Kidney tubule cell (primary cell): ENCODE measurements at regions not wholly inside any gene's neighbourhood (a gene's known extent, or its start where the extent isn't known, plus 50 kb on each side); places are given as distances from the start of the nearest gene placed in this dataset.
"Not testable (repeated sequence)": the region's sequence is repeated elsewhere in the genome, so short reads cannot be mapped to it uniquely, and the experiment has no call there.

Source experiments
- DNase-seq: peaks from one replicate; pipeline ENCODE4 v3.0.0-alpha.2; 2018; ENCODE audit warnings: low spot score

- DNase-seq, result no peak
These were observed 853.4 kb downstream of the KCNT2 start for GRCh38 chr1:195754874-195755273.

GRCh38 chr1:195754303-195754702 lies 853.9 kb downstream of the KCNT2 start:
- DNase-seq, result no peak

- no peak for DNase-seq
These were observed 859.3 kb downstream of the KCNT2 start for GRCh38 chr1:195748969-195749368.

DNA sequence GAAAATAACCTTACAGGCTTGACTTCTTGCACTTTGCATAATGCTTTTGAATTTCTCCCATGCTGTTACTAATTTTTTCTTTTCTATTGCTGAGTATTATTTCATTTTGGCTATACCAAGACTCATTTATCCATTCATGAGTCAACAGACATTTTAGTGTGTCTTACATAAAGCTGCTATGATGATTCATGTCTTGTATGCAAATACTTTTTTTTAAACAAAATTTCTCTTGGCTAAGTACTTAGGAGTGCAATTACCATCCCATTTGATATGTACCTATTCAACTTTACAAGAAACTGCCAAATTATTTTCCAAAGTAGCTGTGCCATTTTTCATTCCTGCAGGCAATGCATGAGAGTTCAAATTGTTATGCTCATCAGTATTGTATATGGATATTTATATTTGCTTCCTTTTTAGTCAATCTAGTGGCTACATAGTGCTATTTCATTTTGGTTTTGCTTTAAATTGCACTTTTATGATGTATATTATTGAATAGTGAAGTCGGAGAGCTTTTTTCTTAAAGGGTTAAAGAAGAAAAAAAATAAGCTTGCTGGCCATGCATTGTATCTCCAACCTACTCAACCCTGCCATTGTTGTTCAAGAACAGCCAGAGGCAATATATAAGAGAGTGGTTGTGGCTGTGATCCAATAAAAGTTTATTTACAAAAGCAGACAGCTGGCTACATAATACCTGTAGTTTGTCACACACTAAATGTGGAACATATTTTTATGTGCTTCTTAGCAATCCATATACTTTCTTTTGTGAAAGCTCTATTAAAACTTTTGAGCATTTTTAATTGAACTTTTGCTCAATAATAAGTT lies 862.8 kb downstream of the KCNT2 start:
- no peak for DNase-seq

- no peak for DNase-seq
These were observed 864.0 kb downstream of the KCNT2 start for GRCh38 chr1:195744256-195744655.

DNA sequence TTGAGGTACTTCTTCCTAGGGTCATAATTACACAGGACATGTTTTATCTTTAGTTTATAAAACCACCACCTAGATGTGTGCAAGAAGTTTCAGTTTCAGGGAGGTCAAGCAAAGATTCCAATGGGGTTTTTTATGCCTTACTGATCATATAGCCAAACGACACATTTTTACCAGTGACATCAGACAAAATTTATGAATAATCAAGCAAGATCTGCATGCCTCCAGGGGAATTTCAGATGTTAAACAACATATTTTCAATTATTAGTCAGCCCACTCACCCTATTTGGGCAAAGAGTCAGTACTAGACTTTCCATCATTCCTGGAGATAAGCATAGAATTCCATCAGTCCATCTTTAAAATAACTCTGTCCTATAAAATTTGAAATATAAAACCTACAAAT lies 867.4 kb downstream of the KCNT2 start:
- DNase-seq, result no peak

DNA sequence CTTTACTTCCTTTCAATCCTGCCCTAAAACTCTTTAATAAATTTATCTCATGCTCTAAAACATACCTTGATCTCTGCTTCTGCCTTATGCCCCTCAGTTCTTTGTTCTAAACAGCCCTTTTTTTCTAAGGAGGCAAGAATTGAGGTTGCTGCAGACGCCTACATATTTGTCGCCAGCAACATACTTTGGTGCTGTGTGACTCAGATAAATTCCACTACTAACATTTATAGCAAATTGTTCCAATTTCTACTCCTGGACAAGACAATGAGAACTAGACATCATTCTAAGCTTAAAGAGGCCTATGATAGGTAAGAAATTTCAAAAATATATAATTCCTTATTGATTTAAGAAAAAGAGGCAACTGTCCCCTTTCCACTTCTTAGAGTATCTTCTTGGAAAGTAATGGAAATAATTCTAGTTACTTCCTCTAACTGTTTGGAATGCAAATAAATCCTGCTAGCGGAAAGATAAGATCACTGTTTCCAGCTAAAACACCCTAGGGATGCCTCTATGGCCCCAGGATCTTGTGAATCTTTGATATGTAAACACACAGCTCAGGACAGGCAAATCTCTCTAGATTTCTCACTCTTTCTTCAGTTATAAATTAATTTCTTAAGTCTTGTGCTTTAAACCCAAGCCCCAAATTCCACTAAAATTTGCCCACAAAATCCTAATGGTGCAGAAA lies 869.1 kb downstream of the KCNT2 start:
- DNase-seq, result no peak

GRCh38 chr1:195735140-195735539 lies 873.1 kb downstream of the KCNT2 start:
- DNase-seq, result no peak

GRCh38 chr1:195733826-195734225 lies 874.4 kb downstream of the KCNT2 start:
- peak; percentile 8 for DNase-seq

DNA sequence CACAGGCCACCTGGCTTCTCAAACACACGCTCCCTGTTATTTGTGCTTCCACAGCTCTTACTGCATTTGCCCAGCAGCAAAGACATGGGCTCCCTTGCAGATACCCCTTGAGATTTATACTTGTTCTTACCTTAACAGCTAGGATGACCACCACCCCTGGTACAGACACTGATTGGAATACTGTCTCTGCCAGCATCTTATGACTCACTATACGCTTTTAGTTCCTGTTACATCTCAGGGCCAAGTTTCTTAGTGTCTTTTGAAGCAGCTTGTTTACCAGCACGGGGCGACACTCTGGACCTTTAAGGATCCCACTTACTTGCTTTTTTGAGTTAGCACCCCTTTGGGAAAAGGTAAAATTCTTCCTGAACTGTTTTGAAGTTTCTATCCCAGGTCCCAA lies 874.8 kb downstream of the KCNT2 start:
- DNase-seq, result no peak

DNA sequence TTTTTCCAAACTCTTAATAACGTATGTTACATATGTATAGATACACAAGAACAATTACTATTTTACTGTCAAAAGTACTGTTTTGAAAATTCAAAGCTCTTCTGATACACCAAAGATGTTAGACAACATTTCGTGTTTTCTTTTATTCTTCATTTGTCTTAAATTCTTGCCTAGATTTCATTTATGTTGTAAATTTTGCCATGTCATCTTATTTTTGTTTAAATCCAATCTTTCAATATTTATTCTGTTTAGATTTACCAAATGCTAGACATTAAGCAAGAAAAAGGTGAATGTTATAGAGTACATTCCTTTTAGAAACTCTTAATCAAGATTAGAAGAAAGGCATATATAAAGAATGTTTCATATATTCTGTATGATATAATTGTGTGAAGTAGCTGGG lies 876.9 kb downstream of the KCNT2 start:
- no peak for DNase-seq

- no peak for DNase-seq
These were observed 884.4 kb downstream of the KCNT2 start for GRCh38 chr1:195723796-195724194.

DNA sequence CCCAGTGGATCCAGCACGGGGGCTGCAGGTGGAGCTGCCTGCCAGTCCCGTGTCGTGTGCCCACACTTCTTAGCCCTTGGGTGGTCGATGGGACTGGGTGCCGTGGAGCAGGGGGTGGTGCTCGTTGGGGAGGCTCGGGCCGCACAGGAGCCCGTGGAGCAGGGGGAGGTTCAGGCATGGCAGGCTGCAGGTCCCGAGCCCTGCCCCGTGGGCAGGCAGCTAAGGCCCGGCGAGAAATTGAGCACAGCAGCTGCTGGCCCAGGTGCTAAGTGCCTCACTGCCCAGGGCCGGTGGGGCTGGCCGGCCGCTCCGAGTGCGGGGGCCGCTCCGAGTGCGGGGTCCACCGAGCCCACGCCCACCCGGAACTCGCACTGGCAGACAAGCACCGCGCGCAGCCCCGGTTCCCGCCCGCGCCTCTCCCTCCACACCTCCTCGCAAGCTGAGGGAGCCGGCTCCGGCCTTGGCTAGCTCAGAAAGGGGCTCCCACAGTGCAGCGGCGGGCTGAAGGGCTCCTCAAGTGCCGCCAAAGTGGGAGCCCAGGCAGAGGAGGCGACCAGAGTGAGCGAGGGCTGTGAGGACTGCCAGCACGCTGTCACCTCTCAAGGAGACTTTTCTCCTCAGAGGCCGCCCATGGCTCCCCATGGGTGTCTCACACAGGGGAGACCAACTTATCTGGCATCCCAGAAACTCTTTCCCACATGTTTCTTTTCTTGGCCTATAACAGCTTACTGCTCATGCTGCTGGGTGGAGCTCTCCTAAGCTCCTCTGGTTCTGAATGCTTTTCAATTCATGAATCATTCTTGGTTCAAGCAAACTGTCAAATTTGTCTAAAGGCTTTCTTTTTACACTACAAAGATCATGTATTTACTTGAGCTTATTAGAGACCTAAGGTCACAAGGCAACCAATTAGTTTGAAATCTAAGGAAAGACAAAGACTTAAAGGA lies 885.1 kb downstream of the KCNT2 start:
- DNase-seq, result not testable (repeated sequence)

DNA sequence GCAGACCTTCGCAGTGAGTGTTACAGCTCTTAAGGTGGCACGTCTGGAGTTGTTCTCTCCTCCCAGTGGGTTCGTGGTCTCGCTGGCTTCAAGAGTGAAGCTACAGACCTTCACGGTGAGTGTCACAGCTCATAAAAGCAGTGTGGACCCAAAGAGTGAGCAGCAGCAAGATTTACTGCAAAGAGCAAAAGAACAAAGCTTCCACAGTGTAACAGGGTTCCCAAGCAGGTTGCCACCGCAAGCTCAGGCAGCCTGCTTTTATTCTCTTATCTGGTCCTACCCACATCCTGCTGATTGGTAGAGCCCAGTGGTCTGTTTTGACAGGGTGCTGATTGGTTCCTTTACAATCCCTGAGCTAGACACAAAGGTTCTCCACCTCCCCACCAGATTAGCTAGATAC lies 886.1 kb downstream of the KCNT2 start:
- not testable (repeated sequence) for DNase-seq

DNA sequence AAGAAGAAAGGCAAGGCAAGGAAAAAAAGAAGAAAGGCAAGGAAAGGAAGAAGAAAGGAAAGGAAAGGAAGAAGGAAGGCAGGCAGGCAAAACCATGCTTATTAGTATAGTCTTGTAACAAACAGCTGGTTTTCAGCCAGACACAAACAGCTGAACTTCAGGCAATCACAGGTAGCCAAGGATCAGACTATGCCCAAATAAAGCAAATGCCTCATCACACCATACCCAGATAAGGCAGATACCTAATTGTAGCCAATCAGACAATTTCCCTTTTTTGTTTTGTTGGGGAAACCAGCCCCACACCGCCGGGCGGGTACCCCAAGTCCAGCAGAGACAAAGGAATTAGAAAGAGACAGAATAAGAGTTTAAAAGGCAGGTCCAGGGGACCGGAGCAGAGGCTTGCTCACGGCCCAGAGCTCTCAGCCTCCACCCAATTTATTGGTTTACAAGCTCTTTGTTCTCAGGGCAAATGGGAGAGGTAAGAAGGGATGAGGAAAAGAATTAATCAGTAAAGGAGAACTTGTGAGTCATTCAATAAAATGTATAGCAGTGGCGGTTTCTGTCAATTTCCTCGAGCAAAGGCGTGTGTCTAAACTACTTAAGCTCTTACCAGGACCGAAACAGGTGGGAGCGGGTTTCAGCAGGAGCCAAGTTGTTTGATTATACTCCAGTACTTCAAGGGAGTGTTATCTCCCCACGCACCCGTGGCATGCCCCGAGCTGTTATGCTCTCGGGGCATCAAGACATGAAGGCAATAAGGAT lies 886.8 kb downstream of the KCNT2 start:
- DNase-seq, result no peak

GRCh38 chr1:195717651-195718050 lies 890.6 kb downstream of the KCNT2 start:
- peak; percentile 11 for DNase-seq

DNA sequence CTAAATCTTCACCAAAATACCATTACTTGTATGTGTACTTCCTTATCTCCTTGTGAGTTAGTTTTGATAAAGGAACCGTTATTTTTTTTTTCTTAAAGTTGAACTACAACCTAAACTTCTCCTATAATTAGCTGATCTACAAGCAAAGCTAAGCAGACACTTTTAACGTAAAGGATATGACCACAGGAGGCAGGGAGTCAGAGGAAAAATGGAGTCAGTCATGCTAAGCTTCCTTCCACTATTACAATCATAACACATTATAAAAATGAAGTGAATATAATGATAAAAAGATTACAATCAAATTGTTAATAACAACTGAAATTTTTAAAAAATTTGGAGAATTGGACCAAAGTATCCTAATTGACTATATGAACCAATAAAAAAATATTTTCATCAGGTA lies 892.6 kb downstream of the KCNT2 start:
- DNase-seq, result no peak

GRCh38 chr1:195714248-195714647 lies 894.0 kb downstream of the KCNT2 start:
- DNase-seq, result no peak

- no peak for DNase-seq
These were observed 898.4 kb downstream of the KCNT2 start for GRCh38 chr1:195709821-195710220.

- DNase-seq, result no peak
These were observed 904.2 kb downstream of the KCNT2 start for GRCh38 chr1:195704028-195704427.

GRCh38 chr1:195701149-195701548 lies 907.1 kb downstream of the KCNT2 start:
- DNase-seq, result no peak

GRCh38 chr1:195697130-195697529 lies 911.1 kb downstream of the KCNT2 start:
- DNase-seq, result no peak
